HepG2 (cell line): ENCODE measurements at regions not wholly inside any gene's neighbourhood (a gene's known extent, or its start where the extent isn't known, plus 50 kb on each side); places are given as distances from the start of the nearest gene placed in this dataset.

Experiments used
- ATAC-seq: fragments of 200-7000 bp; cut with Tn5 transposase; 3 replicates; pipeline ENCODE4 v1.9.1; 2020; ENCODE audit warnings: mild to moderate bottlenecking, moderate library complexity
- BruUV-seq: library from RNA; stranded (reverse); fragments of 400-500 nt; replicated peaks from 2 replicates; lab custom pipeline; 2021; lab: Mats Ljungman, UMichigan
- CTCF ChIA-PET: fragments of 300-600 bp; formaldehyde crosslinking; extraction: SDS; loops from one replicate; lab custom pipeline; 2021; ENCODE audit warnings: low total read pairs, inconsistent platforms, low intra/inter-chr PET ratio; lab: Yijun Ruan, JAX
- POLR2A ChIA-PET: fragments of 350-600 bp; sonication (Branson Sonifier 250); formaldehyde crosslinking; loops from one replicate; lab custom pipeline; 2020; ENCODE audit warnings: antibody characterized with exemption, inconsistent platforms; lab: Yijun Ruan, JAX
- DNase-seq: peaks from one replicate; pipeline ENCODE4 v3.0.0-alpha.2; 2015; ENCODE audit warnings: low spot score
- FAIRE-seq: peaks from 3 replicates; lab custom pipeline; 2011; peaks lifted over from hg19 to GRCh38; lab: Jason Lieb, UNC
- H2AFZ ChIP-seq: one replicate; pipeline ENCODE4 v1.6.1; 2011; ENCODE audit warnings: low read length, inconsistent platforms
- H3K27ac ChIP-seq: fragments of 300-600 bp; 3 replicates; pipeline ENCODE4 v1.8.0; 2011; ENCODE audit warnings: mixed run types, mild to moderate bottlenecking, mixed read lengths, low read length, inconsistent platforms; ENCODE audit not compliant: insufficient read depth; ENCODE audit errors: extremely low read length
- H3K27me3 ChIP-seq, 2 experiments: fragments of 200-600 bp in 1 of 2; 2 replicates in 1 of 2; 3 replicates in 1 of 2; pipeline versions ENCODE4 v1.6.0 to v1.8.0; 2011; ENCODE audit warnings: low read length in 2 of 2, mild to moderate bottlenecking in 2 of 2, moderate library complexity in 2 of 2, inconsistent platforms in 1 of 2; ENCODE audit not compliant: insufficient read depth in 2 of 2, control insufficient read depth in 1 of 2
- H3K36me3 ChIP-seq, 2 experiments: fragments of 200-600 bp in 1 of 2; replicated peaks in 1 of 2; 2 replicates in 1 of 2; 3 replicates in 1 of 2; pipeline versions ENCODE4 v1.5.1 to v1.8.0; 2011; ENCODE audit warnings: low read length in 2 of 2, inconsistent platforms in 1 of 2; ENCODE audit not compliant: insufficient read depth in 2 of 2, control insufficient read depth in 1 of 2
- H3K4me1 ChIP-seq: 2 replicates; pipeline ENCODE4 v1.5.1; 2012; ENCODE audit warnings: low read length, inconsistent platforms; ENCODE audit not compliant: insufficient read depth
- H3K4me2 ChIP-seq: 2 replicates; pipeline ENCODE4 v1.6.0; 2011; ENCODE audit warnings: low read depth, low read length, inconsistent platforms
- H3K4me3 ChIP-seq, 3 experiments: fragments of 200-600 bp in 1 of 3; sonication (generic), shearing (Covaris generic) in 1 of 3; replicated peaks in 1 of 3; 2 replicates each; pipeline ENCODE4 v1.5.1; 2011 to 2016; ENCODE audit warnings: low read length in 3 of 3, inconsistent platforms in 2 of 3, low read depth in 2 of 3, mild to moderate bottlenecking in 2 of 3, control low read depth in 1 of 3, mixed read lengths in 1 of 3; ENCODE audit not compliant: insufficient read depth in 1 of 3
- H3K79me2 ChIP-seq: one replicate; pipeline ENCODE4 v1.6.1; 2011; ENCODE audit warnings: low read length, inconsistent platforms; ENCODE audit not compliant: insufficient read depth
- H3K9ac ChIP-seq: 2 replicates; pipeline ENCODE4 v1.6.0; 2011; ENCODE audit warnings: mild to moderate bottlenecking, low read depth, low read length, inconsistent platforms; ENCODE audit not compliant: insufficient read depth
- H3K9me3 ChIP-seq: 2 replicates; pipeline ENCODE4 v1.5.1; 2012; ENCODE audit warnings: mild to moderate bottlenecking, low read length
- H4K20me1 ChIP-seq: 2 replicates; pipeline ENCODE4 v1.6.0; 2011; ENCODE audit warnings: inconsistent platforms, mild to moderate bottlenecking, low read length, moderate library complexity; ENCODE audit not compliant: insufficient read depth
- CBX2 ChIP-seq, 2 experiments: fragments of 200-600 bp in 1 of 2; sonication (generic); formaldehyde crosslinking in 1 of 2; IDR thresholded peaks; 2 replicates each; pipeline versions ENCODE4 v1.7.0 to v1.8.1; 2018 to 2022; ENCODE audit warnings: low read depth in 2 of 2, low read length in 1 of 2, mild to moderate bottlenecking in 1 of 2, missing genetic modification reagents in 1 of 2
- CCDC6 ChIP-seq: sonication (generic); formaldehyde crosslinking; IDR thresholded peaks from 2 replicates; pipeline ENCODE4 v1.8.1; 2022; ENCODE audit warnings: mild to moderate bottlenecking, missing genetic modification reagents, moderate library complexity
- REXO4 ChIP-seq: sonication (generic); formaldehyde crosslinking; IDR thresholded peaks from 2 replicates; pipeline ENCODE4 v1.8.0; 2022; ENCODE audit warnings: missing genetic modification reagents, mild to moderate bottlenecking, borderline replicate concordance
- SP140L ChIP-seq: sonication (generic); formaldehyde crosslinking; IDR thresholded peaks from 2 replicates; pipeline ENCODE4 v1.4.0; 2020; ENCODE audit warnings: missing genetic modification reagents, borderline replicate concordance
- STAG1 ChIP-seq: sonication (generic); formaldehyde crosslinking; IDR thresholded peaks from 2 replicates; pipeline ENCODE4 v1.4.0; 2020; ENCODE audit warnings: missing genetic modification reagents
- TEAD2 ChIP-seq: sonication (generic); formaldehyde crosslinking; IDR thresholded peaks from 2 replicates; pipeline ENCODE4 v1.9.0; 2021; ENCODE audit warnings: missing genetic modification reagents
- TOE1 ChIP-seq: sonication (generic); formaldehyde crosslinking; IDR thresholded peaks from 2 replicates; pipeline ENCODE4 v1.4.0; 2020; ENCODE audit warnings: mild to moderate bottlenecking, missing genetic modification reagents
- ZNF124 ChIP-seq: sonication (generic); formaldehyde crosslinking; IDR thresholded peaks from 2 replicates; pipeline ENCODE4 v1.4.0; 2020; ENCODE audit warnings: missing genetic modification reagents
- ZNF543 ChIP-seq: sonication (generic); formaldehyde crosslinking; IDR thresholded peaks from 2 replicates; pipeline ENCODE4 v1.4.0; 2020; ENCODE audit warnings: mild to moderate bottlenecking, missing genetic modification reagents
- ZNF749 ChIP-seq: sonication (generic); formaldehyde crosslinking; IDR thresholded peaks from 2 replicates; pipeline ENCODE4 v1.8.0; 2022; ENCODE audit warnings: mild to moderate bottlenecking, missing genetic modification reagents, moderate library complexity, borderline replicate concordance
- ZNF777 ChIP-seq: sonication (generic); formaldehyde crosslinking; IDR thresholded peaks from 2 replicates; pipeline ENCODE4 v1.4.0; 2020; ENCODE audit warnings: missing genetic modification reagents
- WGBS: methylation state at CpG from one replicate; pipeline ENCODE4 v1.1.6; 2017; ENCODE audit warnings: low lambda C conversion rate; 5-methylcytosine and 5-hydroxymethylcytosine counted together
- in situ Hi-C: cut with HindIII; loops from 2 replicates; pipeline ENCODE4 v1.10.0; 2017; ENCODE audit warnings: low pct_unique_long_range_greater_than_20kb; ENCODE audit not compliant: extremely low pct_ligation_motif_present
- intact Hi-C: fragments of 100-400 bp; cut with micrococcal nuclease; formaldehyde crosslinking; loops from one replicate; pipeline ENCODE4 v1.10.0; 2022; ENCODE audit not compliant: unreplicated experiment
- TF ChIP-seq, protein P1 (sequence below): sonication (generic); formaldehyde crosslinking; IDR thresholded peaks from 2 replicates; pipeline ENCODE4 v1.8.0; 2022; ENCODE audit warnings: missing genetic modification reagents, mild to moderate bottlenecking, borderline replicate concordance
- TF ChIP-seq, protein P2 (sequence below): sonication (generic); formaldehyde crosslinking; IDR thresholded peaks from 2 replicates; pipeline ENCODE4 v1.8.1; 2022; ENCODE audit warnings: mild to moderate bottlenecking, missing genetic modification reagents
- TF ChIP-seq, protein P3 (sequence below): sonication (generic); formaldehyde crosslinking; IDR thresholded peaks from 2 replicates; pipeline ENCODE4 v1.5.0; 2020; ENCODE audit warnings: mild to moderate bottlenecking, missing genetic modification reagents
- TF ChIP-seq, protein P4 (sequence below): sonication (generic); formaldehyde crosslinking; IDR thresholded peaks from 2 replicates; pipeline ENCODE4 v1.5.0; 2020; ENCODE audit warnings: missing genetic modification reagents, mild to moderate bottlenecking, borderline replicate concordance
- TF ChIP-seq, protein P5 (sequence below): sonication (generic); formaldehyde crosslinking; IDR thresholded peaks from 2 replicates; pipeline ENCODE4 v1.5.1; 2020; ENCODE audit warnings: mild to moderate bottlenecking, missing genetic modification reagents, borderline replicate concordance
- TF ChIP-seq, protein P6 (sequence below): IDR thresholded peaks from 2 replicates; pipeline ENCODE4 v1.6.1; 2016; ENCODE audit warnings: missing genetic modification reagents, missing compliant biosample characterization

DNA sequence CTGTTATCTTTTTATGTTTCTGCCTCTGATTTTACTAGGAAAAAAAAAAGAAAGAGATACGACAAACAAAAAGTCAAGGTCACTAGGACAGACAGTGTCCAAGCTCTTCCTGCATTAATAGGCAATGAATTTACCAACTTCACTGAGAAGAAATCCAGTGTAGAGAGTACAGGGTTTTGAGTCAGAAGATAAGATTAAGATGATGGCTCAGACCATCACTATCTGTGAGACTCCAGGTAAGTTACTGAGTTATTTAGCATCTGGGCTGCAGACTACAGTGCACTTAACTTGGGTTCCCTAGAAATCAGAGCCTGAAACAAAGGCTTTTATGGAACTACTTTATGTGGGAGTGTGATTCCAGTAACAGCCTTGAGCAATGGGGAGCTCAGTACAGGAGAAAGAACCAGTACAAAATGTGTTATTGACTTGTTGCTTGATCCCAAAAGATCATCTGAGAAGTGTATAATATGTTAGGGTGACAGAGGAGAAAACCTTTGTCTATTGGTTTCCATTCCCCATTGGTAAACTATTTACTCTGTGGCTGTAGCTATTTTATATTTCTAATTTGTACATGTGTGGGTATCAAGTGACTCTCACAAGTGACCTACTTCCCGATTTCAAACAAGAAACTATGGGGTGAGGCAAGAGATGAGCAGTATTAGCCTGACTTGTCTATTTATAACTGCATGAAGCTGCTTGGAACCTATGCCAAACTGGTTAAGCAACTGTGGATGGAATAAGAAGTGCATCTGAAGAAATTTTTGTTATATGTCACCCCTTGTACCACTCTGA, 395.8 kb downstream of the RAB38 start:
- FAIRE-seq (no peak), DNase-seq (no peak), ATAC-seq (no peak)
- H2AFZ ChIP-seq = no peak overlapping the region
- no peaks in the 10 kb centered on the region for H3K79me2 ChIP-seq
- ChIA-PET POLR2A (no interaction called here), CTCF (no interaction called here)
- BruUV-seq = no TSS peak
- H3K36me3 ChIP-seq = no peaks in the 10 kb centered on the region
- H3K4me3 ChIP-seq = no peak overlapping the region
- no peaks in the 10 kb centered on the region for H3K9me3 ChIP-seq
- 1% methylated on average over 2 of the region's 2 CpGs for WGBS
- H3K9ac ChIP-seq = no peak overlapping the region
- no peaks in the 10 kb centered on the region for H3K4me1 ChIP-seq
- H3K27me3 ChIP-seq = no peaks in the 10 kb centered on the region
- H3K4me2 ChIP-seq = no peak overlapping the region
- no peak overlapping the region for H3K27ac ChIP-seq
- in situ Hi-C loops = no loop called here
- H4K20me1 ChIP-seq = no peaks in the 10 kb centered on the region
- intact Hi-C loops = no loop called here
- no peak for TF ChIP-seq SP140L
- TF ChIP-seq, protein P1, sequence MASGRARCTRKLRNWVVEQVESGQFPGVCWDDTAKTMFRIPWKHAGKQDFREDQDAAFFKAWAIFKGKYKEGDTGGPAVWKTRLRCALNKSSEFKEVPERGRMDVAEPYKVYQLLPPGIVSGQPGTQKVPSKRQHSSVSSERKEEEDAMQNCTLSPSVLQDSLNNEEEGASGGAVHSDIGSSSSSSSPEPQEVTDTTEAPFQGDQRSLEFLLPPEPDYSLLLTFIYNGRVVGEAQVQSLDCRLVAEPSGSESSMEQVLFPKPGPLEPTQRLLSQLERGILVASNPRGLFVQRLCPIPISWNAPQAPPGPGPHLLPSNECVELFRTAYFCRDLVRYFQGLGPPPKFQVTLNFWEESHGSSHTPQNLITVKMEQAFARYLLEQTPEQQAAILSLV (CRISPR knock-in tag) = no peak
- no peak for TF ChIP-seq ZNF777 (CRISPR knock-in tag)
- TF ChIP-seq, protein P2, sequence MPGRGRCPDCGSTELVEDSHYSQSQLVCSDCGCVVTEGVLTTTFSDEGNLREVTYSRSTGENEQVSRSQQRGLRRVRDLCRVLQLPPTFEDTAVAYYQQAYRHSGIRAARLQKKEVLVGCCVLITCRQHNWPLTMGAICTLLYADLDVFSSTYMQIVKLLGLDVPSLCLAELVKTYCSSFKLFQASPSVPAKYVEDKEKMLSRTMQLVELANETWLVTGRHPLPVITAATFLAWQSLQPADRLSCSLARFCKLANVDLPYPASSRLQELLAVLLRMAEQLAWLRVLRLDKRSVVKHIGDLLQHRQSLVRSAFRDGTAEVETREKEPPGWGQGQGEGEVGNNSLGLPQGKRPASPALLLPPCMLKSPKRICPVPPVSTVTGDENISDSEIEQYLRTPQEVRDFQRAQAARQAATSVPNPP (CRISPR knock-in tag) = no peak
- no peak for TF ChIP-seq TEAD2 (CRISPR knock-in tag)
- TF ChIP-seq, protein P3, sequence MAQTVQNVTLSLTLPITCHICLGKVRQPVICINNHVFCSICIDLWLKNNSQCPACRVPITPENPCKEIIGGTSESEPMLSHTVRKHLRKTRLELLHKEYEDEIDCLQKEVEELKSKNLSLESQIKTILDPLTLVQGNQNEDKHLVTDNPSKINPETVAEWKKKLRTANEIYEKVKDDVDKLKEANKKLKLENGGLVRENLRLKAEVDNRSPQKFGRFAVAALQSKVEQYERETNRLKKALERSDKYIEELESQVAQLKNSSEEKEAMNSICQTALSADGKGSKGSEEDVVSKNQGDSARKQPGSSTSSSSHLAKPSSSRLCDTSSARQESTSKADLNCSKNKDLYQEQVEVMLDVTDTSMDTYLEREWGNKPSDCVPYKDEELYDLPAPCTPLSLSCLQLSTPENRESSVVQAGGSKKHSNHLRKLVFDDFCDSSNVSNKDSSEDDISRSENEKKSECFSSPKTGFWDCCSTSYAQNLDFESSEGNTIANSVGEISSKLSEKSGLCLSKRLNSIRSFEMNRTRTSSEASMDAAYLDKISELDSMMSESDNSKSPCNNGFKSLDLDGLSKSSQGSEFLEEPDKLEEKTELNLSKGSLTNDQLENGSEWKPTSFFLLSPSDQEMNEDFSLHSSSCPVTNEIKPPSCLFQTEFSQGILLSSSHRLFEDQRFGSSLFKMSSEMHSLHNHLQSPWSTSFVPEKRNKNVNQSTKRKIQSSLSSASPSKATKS (CRISPR knock-in tag) = no peak
- no peak for TF ChIP-seq CBX2 (IDR thresholded peaks at IDR 0.05; ENCODE audit: low read depth, low read length)
- TF ChIP-seq CBX2 (CRISPR knock-in tag; IDR thresholded peaks at IDR 0.05; ENCODE audit: low read depth) = no peak
- no peak for TF ChIP-seq CCDC6 (CRISPR knock-in tag)
- TF ChIP-seq, protein P4, sequence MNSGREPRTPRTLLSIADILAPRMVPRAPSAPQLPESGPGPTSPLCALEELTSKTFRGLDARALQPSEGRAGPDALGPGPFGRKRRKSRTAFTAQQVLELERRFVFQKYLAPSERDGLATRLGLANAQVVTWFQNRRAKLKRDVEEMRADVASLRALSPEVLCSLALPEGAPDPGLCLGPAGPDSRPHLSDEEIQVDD (CRISPR knock-in tag) = no peak
- no peak for TF ChIP-seq REXO4 (CRISPR knock-in tag)
- TF ChIP-seq, protein P5, sequence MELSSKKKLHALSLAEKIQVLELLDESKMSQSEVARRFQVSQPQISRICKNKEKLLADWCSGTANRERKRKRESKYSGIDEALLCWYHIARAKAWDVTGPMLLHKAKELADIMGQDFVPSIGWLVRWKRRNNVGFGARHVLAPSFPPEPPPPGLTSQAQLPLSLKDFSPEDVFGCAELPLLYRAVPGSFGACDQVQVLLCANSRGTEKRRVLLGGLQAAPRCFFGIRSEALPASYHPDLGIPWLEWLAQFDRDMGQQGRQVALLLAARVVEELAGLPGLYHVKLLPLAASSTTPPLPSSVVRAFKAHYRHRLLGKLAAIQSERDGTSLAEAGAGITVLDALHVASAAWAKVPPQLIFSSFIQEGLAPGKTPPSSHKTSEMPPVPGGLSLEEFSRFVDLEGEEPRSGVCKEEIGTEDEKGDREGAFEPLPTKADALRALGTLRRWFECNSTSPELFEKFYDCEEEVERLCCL (CRISPR knock-in tag) = no peak
- TF ChIP-seq ZNF543 (CRISPR knock-in tag) = no peak
- TF ChIP-seq, protein P6, sequence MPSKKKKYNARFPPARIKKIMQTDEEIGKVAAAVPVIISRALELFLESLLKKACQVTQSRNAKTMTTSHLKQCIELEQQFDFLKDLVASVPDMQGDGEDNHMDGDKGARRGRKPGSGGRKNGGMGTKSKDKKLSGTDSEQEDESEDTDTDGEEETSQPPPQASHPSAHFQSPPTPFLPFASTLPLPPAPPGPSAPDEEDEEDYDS (CRISPR knock-in tag) = no peak
- no peak for TF ChIP-seq STAG1
- TF ChIP-seq ZNF124 = no peak
- TF ChIP-seq ZNF749 (CRISPR knock-in tag) = no peak
- TF ChIP-seq TOE1 (CRISPR knock-in tag) = no peak
